RWPE1 (cell line): ENCODE measurements at regions not wholly inside any gene's neighbourhood (a gene's known extent, or its start where the extent isn't known, plus 50 kb on each side); places are given as distances from the start of the nearest gene placed in this dataset.

Source experiments
- CTCF ChIA-PET: fragments of 350-600 bp; sonication (Branson Sonifier 250); formaldehyde crosslinking; extraction: SDS; loops from one replicate; lab custom pipeline; 2021; lab: Yijun Ruan, JAX
- POLR2A ChIA-PET: fragments of 400-600 bp; formaldehyde crosslinking; extraction: SDS; loops from one replicate; lab custom pipeline; 2020; ENCODE audit warnings: antibody characterized with exemption; ENCODE audit not compliant: low non-redundant PET; lab: Yijun Ruan, JAX
- DNase-seq: peaks from one replicate; pipeline ENCODE4 v3.0.0; 2012; ENCODE audit warnings: low spot score
- H3K27ac ChIP-seq: fragments of 450-650 bp; 2 replicates; pipeline ENCODE4 v1.5.1; 2017
- CTCF ChIP-seq: fragments of 450-650 bp; conservative IDR thresholded peaks from 2 replicates; pipeline ENCODE4 v1.5.1; 2017; ENCODE audit warnings: low read depth, mild to moderate bottlenecking

GRCh38 chr4:4603067-4603466 lies 61.2 kb upstream of the STX18 start:
- POLR2A ChIA-PET: no interaction called here
- CTCF ChIA-PET: no interaction called here
- no peak overlapping the region for H3K27ac ChIP-seq
- no peak for DNase-seq
- no peak for TF ChIP-seq CTCF

- CTCF ChIA-PET: interaction anchor here (0.6 kb wide), 1 partner anchor 25 kb away, joined by 3 read pairs; no protein-coding TSS in a partner anchor
- POLR2A ChIA-PET: no interaction called here
- TF ChIP-seq CTCF: no peak
- no peak for DNase-seq
- H3K27ac ChIP-seq: no peak overlapping the region
These were observed 60.6 kb upstream of the STX18 start for GRCh38 chr4:4602468-4602867.

GRCh38 chr4:4601803-4602369 lies 60.0 kb upstream of the STX18 start:
- ChIA-PET CTCF (interaction anchor here (0.6 kb wide), 1 partner anchor 26 kb away, joined by 3 read pairs; no protein-coding TSS in a partner anchor), POLR2A (interaction anchor here (0.6 kb wide), 1 partner anchor 10 kb away, joined by 3 read pairs; no protein-coding TSS in a partner anchor)
- no peak overlapping the region for H3K27ac ChIP-seq
- TF ChIP-seq CTCF: no peak
- DNase-seq: no peak

- POLR2A ChIA-PET: no interaction called here
- TF ChIP-seq CTCF: no peak
- H3K27ac ChIP-seq: no peak overlapping the region
- CTCF ChIA-PET: interaction anchor here (0.6 kb wide), 1 partner anchor 20 kb away, joined by 3 read pairs; no protein-coding TSS in a partner anchor
- DNase-seq: no peak
These were observed 57.8 kb upstream of the STX18 start for GRCh38 chr4:4599481-4600275.

GRCh38 chr4:4598851-4599411 lies 57.1 kb upstream of the STX18 start:
- no peak overlapping the region for H3K27ac ChIP-seq
- TF ChIP-seq CTCF: no peak
- DNase-seq: no peak
- POLR2A ChIA-PET: no interaction called here
- CTCF ChIA-PET: interaction anchor here (0.6 kb wide), 1 partner anchor 20 kb away, joined by 3 read pairs; no protein-coding TSS in a partner anchor

- ChIA-PET CTCF (no interaction called here), POLR2A (no interaction called here)
- no peak overlapping the region for H3K27ac ChIP-seq
- no peak for TF ChIP-seq CTCF
- DNase-seq: no peak
These were observed 54.9 kb upstream of the STX18 start for GRCh38 chr4:4596720-4597119.
